ENCODE measurements at regions not wholly inside any gene's neighbourhood (a gene's known extent, or its start where the extent isn't known, plus 50 kb on each side); places are given as distances from the start of the nearest gene placed in this dataset.

DNA sequence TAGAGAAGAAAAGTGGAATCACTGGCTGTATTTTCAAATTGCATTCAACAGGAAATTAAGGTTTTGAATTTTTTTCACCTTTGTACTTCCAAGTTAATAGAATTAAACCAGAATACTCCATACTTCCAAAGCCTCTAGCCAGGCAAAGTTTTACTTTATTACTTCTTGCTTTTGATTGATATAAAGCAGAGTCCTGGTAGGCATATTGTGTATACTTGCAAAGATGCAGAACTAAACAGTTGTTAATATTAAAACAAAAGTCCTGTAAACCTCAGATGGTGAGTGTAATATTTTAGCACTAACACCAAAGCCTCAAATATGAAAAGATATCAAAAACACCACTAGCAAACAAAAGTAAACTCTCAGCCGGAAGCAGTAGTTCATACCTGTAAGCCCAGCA is 107.2 kb upstream of the C2CD4B start:
- TF ChIP-seq, protein P1, sequence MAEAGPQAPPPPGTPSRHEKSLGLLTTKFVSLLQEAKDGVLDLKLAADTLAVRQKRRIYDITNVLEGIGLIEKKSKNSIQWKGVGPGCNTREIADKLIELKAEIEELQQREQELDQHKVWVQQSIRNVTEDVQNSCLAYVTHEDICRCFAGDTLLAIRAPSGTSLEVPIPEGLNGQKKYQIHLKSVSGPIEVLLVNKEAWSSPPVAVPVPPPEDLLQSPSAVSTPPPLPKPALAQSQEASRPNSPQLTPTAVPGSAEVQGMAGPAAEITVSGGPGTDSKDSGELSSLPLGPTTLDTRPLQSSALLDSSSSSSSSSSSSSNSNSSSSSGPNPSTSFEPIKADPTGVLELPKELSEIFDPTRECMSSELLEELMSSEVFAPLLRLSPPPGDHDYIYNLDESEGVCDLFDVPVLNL (CRISPR knock-in tag; IDR thresholded peaks at IDR 0.05; ENCODE audit: borderline replicate concordance, low read depth): no peak
- TF ChIP-seq, protein P2, sequence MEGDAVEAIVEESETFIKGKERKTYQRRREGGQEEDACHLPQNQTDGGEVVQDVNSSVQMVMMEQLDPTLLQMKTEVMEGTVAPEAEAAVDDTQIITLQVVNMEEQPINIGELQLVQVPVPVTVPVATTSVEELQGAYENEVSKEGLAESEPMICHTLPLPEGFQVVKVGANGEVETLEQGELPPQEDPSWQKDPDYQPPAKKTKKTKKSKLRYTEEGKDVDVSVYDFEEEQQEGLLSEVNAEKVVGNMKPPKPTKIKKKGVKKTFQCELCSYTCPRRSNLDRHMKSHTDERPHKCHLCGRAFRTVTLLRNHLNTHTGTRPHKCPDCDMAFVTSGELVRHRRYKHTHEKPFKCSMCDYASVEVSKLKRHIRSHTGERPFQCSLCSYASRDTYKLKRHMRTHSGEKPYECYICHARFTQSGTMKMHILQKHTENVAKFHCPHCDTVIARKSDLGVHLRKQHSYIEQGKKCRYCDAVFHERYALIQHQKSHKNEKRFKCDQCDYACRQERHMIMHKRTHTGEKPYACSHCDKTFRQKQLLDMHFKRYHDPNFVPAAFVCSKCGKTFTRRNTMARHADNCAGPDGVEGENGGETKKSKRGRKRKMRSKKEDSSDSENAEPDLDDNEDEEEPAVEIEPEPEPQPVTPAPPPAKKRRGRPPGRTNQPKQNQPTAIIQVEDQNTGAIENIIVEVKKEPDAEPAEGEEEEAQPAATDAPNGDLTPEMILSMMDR (IDR thresholded peaks at IDR 0.05): no peak
- TF ChIP-seq CREM (CRISPR knock-in tag; IDR thresholded peaks at IDR 0.05) (no peak), KAT7 (CRISPR knock-in tag; IDR thresholded peaks at IDR 0.05; ENCODE audit: borderline replicate concordance) (no peak), RELA (CRISPR knock-in tag; IDR thresholded peaks at IDR 0.05; ENCODE audit: borderline replicate concordance) (no peak)
